ENCODE measurements at regions not wholly inside any gene's neighbourhood (a gene's known extent, or its start where the extent isn't known, plus 50 kb on each side); places are given as distances from the start of the nearest gene placed in this dataset.

DNA sequence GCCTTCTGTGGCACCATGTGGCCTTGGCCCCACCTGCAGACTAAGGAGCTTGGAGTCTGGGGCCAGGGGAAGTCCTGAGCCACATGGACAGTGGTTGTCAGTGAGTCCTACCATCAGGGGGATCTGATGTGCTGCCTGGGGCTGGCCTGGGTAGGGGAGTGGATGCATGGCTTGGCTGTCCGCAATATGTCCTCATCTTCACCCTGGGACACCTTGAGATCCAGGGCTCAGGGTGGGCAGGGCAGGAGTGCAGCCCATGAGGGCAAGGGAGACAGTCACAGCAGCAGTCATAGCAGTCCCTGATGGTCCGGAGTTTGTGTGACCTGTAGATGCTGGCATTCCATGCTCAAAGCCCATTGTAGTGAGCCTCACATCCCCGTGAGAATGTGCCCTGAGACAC lies 256.8 kb upstream of the B3GAT1 start:
- ATAC-seq = no peak
- TF ChIP-seq ZFP30 (CRISPR knock-in tag; IDR thresholded peaks at IDR 0.05) = no peak
- TF ChIP-seq TCF4 (CRISPR knock-in tag; IDR thresholded peaks at IDR 0.05; ENCODE audit: borderline replicate concordance) = no peak
- TF ChIP-seq, protein P1, sequence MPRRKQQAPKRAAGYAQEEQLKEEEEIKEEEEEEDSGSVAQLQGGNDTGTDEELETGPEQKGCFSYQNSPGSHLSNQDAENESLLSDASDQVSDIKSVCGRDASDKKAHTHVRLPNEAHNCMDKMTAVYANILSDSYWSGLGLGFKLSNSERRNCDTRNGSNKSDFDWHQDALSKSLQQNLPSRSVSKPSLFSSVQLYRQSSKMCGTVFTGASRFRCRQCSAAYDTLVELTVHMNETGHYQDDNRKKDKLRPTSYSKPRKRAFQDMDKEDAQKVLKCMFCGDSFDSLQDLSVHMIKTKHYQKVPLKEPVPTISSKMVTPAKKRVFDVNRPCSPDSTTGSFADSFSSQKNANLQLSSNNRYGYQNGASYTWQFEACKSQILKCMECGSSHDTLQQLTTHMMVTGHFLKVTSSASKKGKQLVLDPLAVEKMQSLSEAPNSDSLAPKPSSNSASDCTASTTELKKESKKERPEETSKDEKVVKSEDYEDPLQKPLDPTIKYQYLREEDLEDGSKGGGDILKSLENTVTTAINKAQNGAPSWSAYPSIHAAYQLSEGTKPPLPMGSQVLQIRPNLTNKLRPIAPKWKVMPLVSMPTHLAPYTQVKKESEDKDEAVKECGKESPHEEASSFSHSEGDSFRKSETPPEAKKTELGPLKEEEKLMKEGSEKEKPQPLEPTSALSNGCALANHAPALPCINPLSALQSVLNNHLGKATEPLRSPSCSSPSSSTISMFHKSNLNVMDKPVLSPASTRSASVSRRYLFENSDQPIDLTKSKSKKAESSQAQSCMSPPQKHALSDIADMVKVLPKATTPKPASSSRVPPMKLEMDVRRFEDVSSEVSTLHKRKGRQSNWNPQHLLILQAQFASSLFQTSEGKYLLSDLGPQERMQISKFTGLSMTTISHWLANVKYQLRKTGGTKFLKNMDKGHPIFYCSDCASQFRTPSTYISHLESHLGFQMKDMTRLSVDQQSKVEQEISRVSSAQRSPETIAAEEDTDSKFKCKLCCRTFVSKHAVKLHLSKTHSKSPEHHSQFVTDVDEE (CRISPR knock-in tag; IDR thresholded peaks at IDR 0.05) = no peak
- no peak for TF ChIP-seq SNAI2 (CRISPR knock-in tag; IDR thresholded peaks at IDR 0.05)
- TF ChIP-seq, protein P2, sequence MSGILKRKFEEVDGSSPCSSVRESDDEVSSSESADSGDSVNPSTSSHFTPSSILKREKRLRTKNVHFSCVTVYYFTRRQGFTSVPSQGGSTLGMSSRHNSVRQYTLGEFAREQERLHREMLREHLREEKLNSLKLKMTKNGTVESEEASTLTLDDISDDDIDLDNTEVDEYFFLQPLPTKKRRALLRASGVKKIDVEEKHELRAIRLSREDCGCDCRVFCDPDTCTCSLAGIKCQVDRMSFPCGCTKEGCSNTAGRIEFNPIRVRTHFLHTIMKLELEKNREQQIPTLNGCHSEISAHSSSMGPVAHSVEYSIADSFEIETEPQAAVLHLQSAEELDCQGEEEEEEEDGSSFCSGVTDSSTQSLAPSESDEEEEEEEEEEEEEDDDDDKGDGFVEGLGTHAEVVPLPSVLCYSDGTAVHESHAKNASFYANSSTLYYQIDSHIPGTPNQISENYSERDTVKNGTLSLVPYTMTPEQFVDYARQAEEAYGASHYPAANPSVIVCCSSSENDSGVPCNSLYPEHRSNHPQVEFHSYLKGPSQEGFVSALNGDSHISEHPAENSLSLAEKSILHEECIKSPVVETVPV (CRISPR knock-in tag; IDR thresholded peaks at IDR 0.05) = no peak
- TF ChIP-seq ESRRG (CRISPR knock-in tag; IDR thresholded peaks at IDR 0.05) = no peak
- no peak for TF ChIP-seq ZNF70 (CRISPR knock-in tag; IDR thresholded peaks at IDR 0.05)
- TF ChIP-seq GLIS3 (CRISPR knock-in tag; IDR thresholded peaks at IDR 0.05) = no peak
- TF ChIP-seq TOX (CRISPR knock-in tag; IDR thresholded peaks at IDR 0.05; ENCODE audit: borderline replicate concordance) = no peak
- no peak for TF ChIP-seq ARNTL (CRISPR knock-in tag; IDR thresholded peaks at IDR 0.05; ENCODE audit: borderline replicate concordance, low read depth)
- TF ChIP-seq PPARA (CRISPR knock-in tag; IDR thresholded peaks at IDR 0.05; ENCODE audit: borderline replicate concordance) = no peak
- no peak for TF ChIP-seq ZFP3 (CRISPR knock-in tag; IDR thresholded peaks at IDR 0.05)

DNA sequence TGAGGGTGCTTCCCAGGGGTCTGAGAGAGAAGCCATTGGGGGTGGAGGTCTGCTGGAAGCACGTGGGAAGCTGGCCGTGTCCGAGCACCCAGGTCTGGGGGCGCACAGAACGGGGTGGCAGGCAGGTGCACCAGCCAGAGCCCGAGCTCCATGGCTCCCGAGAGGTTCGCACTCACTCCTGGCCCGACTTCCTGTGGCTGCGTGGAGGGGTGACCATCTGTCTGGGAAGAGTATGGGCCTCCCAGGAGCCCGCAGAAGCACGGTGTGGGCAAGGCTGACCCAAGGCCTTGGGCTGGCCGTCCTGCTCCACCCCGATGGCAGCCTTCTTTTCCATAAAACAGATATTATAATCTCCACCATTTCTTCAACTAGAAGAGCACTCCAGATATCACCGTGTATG lies 256.0 kb upstream of the B3GAT1 start:
- ATAC-seq = no peak
- no peak for TF ChIP-seq ZNF8 (CRISPR knock-in tag; IDR thresholded peaks at IDR 0.05)
- no peak for TF ChIP-seq ZNF565 (CRISPR knock-in tag; conservative IDR thresholded peaks at IDR 0.05; ENCODE audit: low read depth)
- TF ChIP-seq CSDC2 (CRISPR knock-in tag; IDR thresholded peaks at IDR 0.05) = no peak
- no peak for TF ChIP-seq ARNTL (CRISPR knock-in tag; IDR thresholded peaks at IDR 0.05; ENCODE audit: borderline replicate concordance, low read depth)
- no peak for TF ChIP-seq PPARA (CRISPR knock-in tag; IDR thresholded peaks at IDR 0.05; ENCODE audit: borderline replicate concordance)
- no peak for TF ChIP-seq GLIS3 (CRISPR knock-in tag; IDR thresholded peaks at IDR 0.05)
- TF ChIP-seq, protein P3, sequence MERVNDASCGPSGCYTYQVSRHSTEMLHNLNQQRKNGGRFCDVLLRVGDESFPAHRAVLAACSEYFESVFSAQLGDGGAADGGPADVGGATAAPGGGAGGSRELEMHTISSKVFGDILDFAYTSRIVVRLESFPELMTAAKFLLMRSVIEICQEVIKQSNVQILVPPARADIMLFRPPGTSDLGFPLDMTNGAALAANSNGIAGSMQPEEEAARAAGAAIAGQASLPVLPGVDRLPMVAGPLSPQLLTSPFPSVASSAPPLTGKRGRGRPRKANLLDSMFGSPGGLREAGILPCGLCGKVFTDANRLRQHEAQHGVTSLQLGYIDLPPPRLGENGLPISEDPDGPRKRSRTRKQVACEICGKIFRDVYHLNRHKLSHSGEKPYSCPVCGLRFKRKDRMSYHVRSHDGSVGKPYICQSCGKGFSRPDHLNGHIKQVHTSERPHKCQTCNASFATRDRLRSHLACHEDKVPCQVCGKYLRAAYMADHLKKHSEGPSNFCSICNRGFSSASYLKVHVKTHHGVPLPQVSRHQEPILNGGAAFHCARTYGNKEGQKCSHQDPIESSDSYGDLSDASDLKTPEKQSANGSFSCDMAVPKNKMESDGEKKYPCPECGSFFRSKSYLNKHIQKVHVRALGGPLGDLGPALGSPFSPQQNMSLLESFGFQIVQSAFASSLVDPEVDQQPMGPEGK (CRISPR knock-in tag; IDR thresholded peaks at IDR 0.05; ENCODE audit: borderline replicate concordance) = no peak
- TF ChIP-seq ZFP3 (CRISPR knock-in tag; IDR thresholded peaks at IDR 0.05) = no peak
- no peak for TF ChIP-seq SNAI2 (CRISPR knock-in tag; IDR thresholded peaks at IDR 0.05)
- TF ChIP-seq OSR1 (CRISPR knock-in tag; IDR thresholded peaks at IDR 0.05) = no peak

DNA sequence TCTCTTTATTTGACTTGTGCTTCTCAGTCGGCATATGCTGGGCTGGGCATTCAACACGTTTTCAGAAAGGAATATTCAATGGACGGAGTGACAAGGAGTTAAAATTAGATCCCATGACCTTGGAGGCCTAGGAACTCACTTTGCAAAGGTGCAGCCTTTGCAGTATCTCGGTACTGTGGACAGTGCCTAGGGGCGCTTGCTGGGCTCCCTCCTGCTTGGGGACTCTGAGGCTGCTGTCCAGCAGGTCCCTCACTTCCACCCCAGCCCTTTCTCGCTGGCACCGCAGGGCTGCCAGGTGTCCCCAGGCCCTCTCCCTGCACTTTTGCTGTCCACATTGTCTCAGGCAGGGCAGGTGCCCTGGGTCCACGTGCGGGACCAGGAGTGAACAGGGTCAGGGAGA lies 255.5 kb upstream of the B3GAT1 start:
- TF ChIP-seq BACH2 (CRISPR knock-in tag; IDR thresholded peaks at IDR 0.05; ENCODE audit: borderline replicate concordance) (no peak), SNAI2 (CRISPR knock-in tag; IDR thresholded peaks at IDR 0.05) (no peak), ZNF8 (CRISPR knock-in tag; IDR thresholded peaks at IDR 0.05) (no peak), ZNF565 (CRISPR knock-in tag; conservative IDR thresholded peaks at IDR 0.05; ENCODE audit: low read depth) (no peak), ARNTL (CRISPR knock-in tag; IDR thresholded peaks at IDR 0.05; ENCODE audit: borderline replicate concordance, low read depth) (no peak), GLIS3 (CRISPR knock-in tag; IDR thresholded peaks at IDR 0.05) (no peak), CSDC2 (CRISPR knock-in tag; IDR thresholded peaks at IDR 0.05) (no peak), ZNF70 (CRISPR knock-in tag; IDR thresholded peaks at IDR 0.05) (no peak), ZC3H10 (CRISPR knock-in tag; IDR thresholded peaks at IDR 0.05) (no peak)
- TF ChIP-seq, protein P1 (CRISPR knock-in tag; IDR thresholded peaks at IDR 0.05) = no peak
- TF ChIP-seq, protein P3 (CRISPR knock-in tag; IDR thresholded peaks at IDR 0.05; ENCODE audit: borderline replicate concordance) = no peak
- TF ChIP-seq, protein P4, sequence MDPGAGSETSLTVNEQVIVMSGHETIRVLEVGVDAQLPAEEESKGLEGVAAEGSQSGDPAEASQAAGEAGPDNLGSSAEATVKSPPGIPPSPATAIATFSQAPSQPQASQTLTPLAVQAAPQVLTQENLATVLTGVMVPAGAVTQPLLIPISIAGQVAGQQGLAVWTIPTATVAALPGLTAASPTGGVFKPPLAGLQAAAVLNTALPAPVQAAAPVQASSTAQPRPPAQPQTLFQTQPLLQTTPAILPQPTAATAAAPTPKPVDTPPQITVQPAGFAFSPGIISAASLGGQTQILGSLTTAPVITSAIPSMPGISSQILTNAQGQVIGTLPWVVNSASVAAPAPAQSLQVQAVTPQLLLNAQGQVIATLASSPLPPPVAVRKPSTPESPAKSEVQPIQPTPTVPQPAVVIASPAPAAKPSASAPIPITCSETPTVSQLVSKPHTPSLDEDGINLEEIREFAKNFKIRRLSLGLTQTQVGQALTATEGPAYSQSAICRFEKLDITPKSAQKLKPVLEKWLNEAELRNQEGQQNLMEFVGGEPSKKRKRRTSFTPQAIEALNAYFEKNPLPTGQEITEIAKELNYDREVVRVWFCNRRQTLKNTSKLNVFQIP (CRISPR knock-in tag; IDR thresholded peaks at IDR 0.05; ENCODE audit: borderline replicate concordance, low read depth) = no peak
- TF ChIP-seq, protein P5, sequence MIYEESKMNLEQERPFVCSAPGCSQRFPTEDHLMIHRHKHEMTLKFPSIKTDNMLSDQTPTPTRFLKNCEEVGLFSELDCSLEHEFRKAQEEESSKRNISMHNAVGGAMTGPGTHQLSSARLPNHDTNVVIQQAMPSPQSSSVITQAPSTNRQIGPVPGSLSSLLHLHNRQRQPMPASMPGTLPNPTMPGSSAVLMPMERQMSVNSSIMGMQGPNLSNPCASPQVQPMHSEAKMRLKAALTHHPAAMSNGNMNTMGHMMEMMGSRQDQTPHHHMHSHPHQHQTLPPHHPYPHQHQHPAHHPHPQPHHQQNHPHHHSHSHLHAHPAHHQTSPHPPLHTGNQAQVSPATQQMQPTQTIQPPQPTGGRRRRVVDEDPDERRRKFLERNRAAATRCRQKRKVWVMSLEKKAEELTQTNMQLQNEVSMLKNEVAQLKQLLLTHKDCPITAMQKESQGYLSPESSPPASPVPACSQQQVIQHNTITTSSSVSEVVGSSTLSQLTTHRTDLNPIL (CRISPR knock-in tag; IDR thresholded peaks at IDR 0.05; ENCODE audit: low read depth) = no peak
- ATAC-seq = no peak
